ENCODE measurements at regions not wholly inside any gene's neighbourhood (a gene's known extent, or its start where the extent isn't known, plus 50 kb on each side); places are given as distances from the start of the nearest gene placed in this dataset.

GRCh38 chr5:62133426-62133825 lies 172.6 kb upstream of the KIF2A start:
- Histone ChIP-seq H3K9me3 (ENCODE audit: control insufficient read depth, low read length) (no peaks in the 10 kb centered on the region), H3K4me3 (ENCODE audit: insufficient read depth, low read depth, low read length, poor library complexity, severe bottlenecking) (no peak overlapping the region), H3K36me3 (ENCODE audit: control insufficient read depth, insufficient read depth, low read length) (no peaks in the 10 kb centered on the region), H3K4me1 (ENCODE audit: control insufficient read depth, insufficient read depth, low read length, poor library complexity, severe bottlenecking) (no peaks in the 10 kb centered on the region), H3K27me3 (replicated peaks; ENCODE audit: control insufficient read depth, insufficient read depth, low read length, poor library complexity, severe bottlenecking) (peaks cover 2% of the 10 kb centered on the region), H3K27ac (ENCODE audit: insufficient read depth, low read length, poor library complexity, severe bottlenecking) (no peak overlapping the region)
- DNase-seq = no peak

DNA sequence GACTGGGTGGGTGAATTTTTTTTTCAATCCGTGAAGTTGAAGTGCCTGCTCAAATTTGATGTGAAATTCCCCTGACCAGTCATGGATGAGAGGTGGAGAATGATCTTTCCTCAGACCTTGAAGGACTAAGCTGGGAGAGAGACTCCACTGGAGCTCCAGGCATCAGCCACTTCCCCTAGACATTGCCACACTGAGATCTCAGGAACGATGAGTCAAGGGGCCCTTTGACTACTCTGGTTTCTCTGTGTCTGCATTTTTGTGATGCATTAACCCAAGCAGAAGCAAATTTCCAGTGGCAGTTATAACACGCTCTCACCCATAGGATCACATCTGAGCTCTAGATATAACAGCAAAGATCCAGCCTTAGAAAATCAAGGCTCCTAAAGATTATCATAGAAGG lies 171.2 kb upstream of the KIF2A start:
- no peak overlapping the region for H3K27ac ChIP-seq (ENCODE audit: insufficient read depth, low read length, poor library complexity, severe bottlenecking)
- H3K36me3 ChIP-seq (ENCODE audit: control insufficient read depth, insufficient read depth, low read length) = no peaks in the 10 kb centered on the region
- no peak overlapping the region for H3K4me3 ChIP-seq (ENCODE audit: insufficient read depth, low read depth, low read length, poor library complexity, severe bottlenecking)
- H3K27me3 ChIP-seq (replicated peaks; ENCODE audit: control insufficient read depth, insufficient read depth, low read length, poor library complexity, severe bottlenecking) = peaks cover 2% of the 10 kb centered on the region
- H3K4me1 ChIP-seq (ENCODE audit: control insufficient read depth, insufficient read depth, low read length, poor library complexity, severe bottlenecking) = no peaks in the 10 kb centered on the region
- H3K9me3 ChIP-seq (ENCODE audit: control insufficient read depth, low read length) = no peaks in the 10 kb centered on the region
- no peak for DNase-seq

DNA sequence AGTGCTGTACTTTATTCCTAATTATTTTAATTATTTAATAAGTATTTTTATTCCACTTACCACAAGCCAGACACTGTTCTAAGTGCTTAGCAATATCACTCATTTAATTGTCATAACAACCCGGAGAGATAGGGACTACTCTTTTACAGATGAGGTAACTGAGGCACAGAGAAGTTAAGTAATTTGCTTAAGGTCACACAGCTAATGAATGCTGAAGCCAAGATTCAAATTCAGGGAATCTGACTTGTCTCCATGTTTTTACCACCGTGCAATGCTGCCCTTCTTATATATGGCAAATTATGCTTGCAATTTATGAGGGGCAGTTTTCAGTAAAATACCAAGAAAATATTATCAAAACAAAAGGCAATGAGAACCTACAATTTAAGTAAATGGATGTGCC lies 168.4 kb upstream of the KIF2A start:
- no peak for DNase-seq
- no peak overlapping the region for H3K4me3 ChIP-seq (ENCODE audit: insufficient read depth, low read depth, low read length, poor library complexity, severe bottlenecking)
- no peak overlapping the region for H3K27ac ChIP-seq (ENCODE audit: insufficient read depth, low read length, poor library complexity, severe bottlenecking)
- H3K4me1 ChIP-seq (ENCODE audit: control insufficient read depth, insufficient read depth, low read length, poor library complexity, severe bottlenecking) = no peaks in the 10 kb centered on the region
- no peaks in the 10 kb centered on the region for H3K9me3 ChIP-seq (ENCODE audit: control insufficient read depth, low read length)
- H3K36me3 ChIP-seq (ENCODE audit: control insufficient read depth, insufficient read depth, low read length) = no peaks in the 10 kb centered on the region
- H3K27me3 ChIP-seq (replicated peaks; ENCODE audit: control insufficient read depth, insufficient read depth, low read length, poor library complexity, severe bottlenecking) = no peaks in the 10 kb centered on the region

GRCh38 chr5:62138607-62139006 lies 167.4 kb upstream of the KIF2A start:
- no peaks in the 10 kb centered on the region for H3K9me3 ChIP-seq (ENCODE audit: control insufficient read depth, low read length)
- no peaks in the 10 kb centered on the region for H3K27me3 ChIP-seq (replicated peaks; ENCODE audit: control insufficient read depth, insufficient read depth, low read length, poor library complexity, severe bottlenecking)
- H3K4me1 ChIP-seq (ENCODE audit: control insufficient read depth, insufficient read depth, low read length, poor library complexity, severe bottlenecking) = no peaks in the 10 kb centered on the region
- no peak overlapping the region for H3K27ac ChIP-seq (ENCODE audit: insufficient read depth, low read length, poor library complexity, severe bottlenecking)
- H3K36me3 ChIP-seq (ENCODE audit: control insufficient read depth, insufficient read depth, low read length) = no peaks in the 10 kb centered on the region
- no peak overlapping the region for H3K4me3 ChIP-seq (ENCODE audit: insufficient read depth, low read depth, low read length, poor library complexity, severe bottlenecking)
- DNase-seq = no peak

- Histone ChIP-seq H3K27ac (ENCODE audit: insufficient read depth, low read length, poor library complexity, severe bottlenecking) (no peak overlapping the region), H3K9me3 (ENCODE audit: control insufficient read depth, low read length) (no peaks in the 10 kb centered on the region), H3K4me1 (ENCODE audit: control insufficient read depth, insufficient read depth, low read length, poor library complexity, severe bottlenecking) (no peaks in the 10 kb centered on the region), H3K27me3 (replicated peaks; ENCODE audit: control insufficient read depth, insufficient read depth, low read length, poor library complexity, severe bottlenecking) (no peaks in the 10 kb centered on the region), H3K36me3 (ENCODE audit: control insufficient read depth, insufficient read depth, low read length) (no peaks in the 10 kb centered on the region), H3K4me3 (ENCODE audit: insufficient read depth, low read depth, low read length, poor library complexity, severe bottlenecking) (no peak overlapping the region)
- no peak for DNase-seq
These were observed 166.3 kb upstream of the KIF2A start for GRCh38 chr5:62139741-62140140.

- Histone ChIP-seq H3K4me3 (ENCODE audit: insufficient read depth, low read depth, low read length, poor library complexity, severe bottlenecking) (no peak overlapping the region), H3K4me1 (ENCODE audit: control insufficient read depth, insufficient read depth, low read length, poor library complexity, severe bottlenecking) (no peaks in the 10 kb centered on the region), H3K27me3 (replicated peaks; ENCODE audit: control insufficient read depth, insufficient read depth, low read length, poor library complexity, severe bottlenecking) (no peaks in the 10 kb centered on the region), H3K36me3 (ENCODE audit: control insufficient read depth, insufficient read depth, low read length) (no peaks in the 10 kb centered on the region), H3K9me3 (ENCODE audit: control insufficient read depth, low read length) (no peaks in the 10 kb centered on the region), H3K27ac (ENCODE audit: insufficient read depth, low read length, poor library complexity, severe bottlenecking) (no peak overlapping the region)
- no peak for DNase-seq
These were observed 163.7 kb upstream of the KIF2A start for GRCh38 chr5:62142351-62142750.

GRCh38 chr5:62143268-62144229 lies 162.5 kb upstream of the KIF2A start:
- Histone ChIP-seq H3K9me3 (ENCODE audit: control insufficient read depth, low read length) (no peaks in the 10 kb centered on the region), H3K27me3 (replicated peaks; ENCODE audit: control insufficient read depth, insufficient read depth, low read length, poor library complexity, severe bottlenecking) (no peaks in the 10 kb centered on the region), H3K4me1 (ENCODE audit: control insufficient read depth, insufficient read depth, low read length, poor library complexity, severe bottlenecking) (no peaks in the 10 kb centered on the region), H3K36me3 (ENCODE audit: control insufficient read depth, insufficient read depth, low read length) (no peaks in the 10 kb centered on the region), H3K27ac (ENCODE audit: insufficient read depth, low read length, poor library complexity, severe bottlenecking) (no peak overlapping the region), H3K4me3 (ENCODE audit: insufficient read depth, low read depth, low read length, poor library complexity, severe bottlenecking) (no peak overlapping the region)
- DNase-seq = no peak

- DNase-seq = no peak
- Histone ChIP-seq H3K27ac (ENCODE audit: insufficient read depth, low read length, poor library complexity, severe bottlenecking) (no peak overlapping the region), H3K27me3 (replicated peaks; ENCODE audit: control insufficient read depth, insufficient read depth, low read length, poor library complexity, severe bottlenecking) (no peaks in the 10 kb centered on the region), H3K4me1 (ENCODE audit: control insufficient read depth, insufficient read depth, low read length, poor library complexity, severe bottlenecking) (no peaks in the 10 kb centered on the region), H3K36me3 (ENCODE audit: control insufficient read depth, insufficient read depth, low read length) (no peaks in the 10 kb centered on the region), H3K4me3 (ENCODE audit: insufficient read depth, low read depth, low read length, poor library complexity, severe bottlenecking) (no peak overlapping the region), H3K9me3 (ENCODE audit: control insufficient read depth, low read length) (no peaks in the 10 kb centered on the region)
These were observed 161.5 kb upstream of the KIF2A start for GRCh38 chr5:62144401-62145022.

- Histone ChIP-seq H3K4me1 (ENCODE audit: control insufficient read depth, insufficient read depth, low read length, poor library complexity, severe bottlenecking) (no peaks in the 10 kb centered on the region), H3K27ac (ENCODE audit: insufficient read depth, low read length, poor library complexity, severe bottlenecking) (no peak overlapping the region), H3K4me3 (ENCODE audit: insufficient read depth, low read depth, low read length, poor library complexity, severe bottlenecking) (no peak overlapping the region), H3K9me3 (ENCODE audit: control insufficient read depth, low read length) (no peaks in the 10 kb centered on the region), H3K27me3 (replicated peaks; ENCODE audit: control insufficient read depth, insufficient read depth, low read length, poor library complexity, severe bottlenecking) (no peaks in the 10 kb centered on the region), H3K36me3 (ENCODE audit: control insufficient read depth, insufficient read depth, low read length) (no peaks in the 10 kb centered on the region)
- DNase-seq = no peak
These were observed 156.1 kb upstream of the KIF2A start for GRCh38 chr5:62149879-62150278.

DNA sequence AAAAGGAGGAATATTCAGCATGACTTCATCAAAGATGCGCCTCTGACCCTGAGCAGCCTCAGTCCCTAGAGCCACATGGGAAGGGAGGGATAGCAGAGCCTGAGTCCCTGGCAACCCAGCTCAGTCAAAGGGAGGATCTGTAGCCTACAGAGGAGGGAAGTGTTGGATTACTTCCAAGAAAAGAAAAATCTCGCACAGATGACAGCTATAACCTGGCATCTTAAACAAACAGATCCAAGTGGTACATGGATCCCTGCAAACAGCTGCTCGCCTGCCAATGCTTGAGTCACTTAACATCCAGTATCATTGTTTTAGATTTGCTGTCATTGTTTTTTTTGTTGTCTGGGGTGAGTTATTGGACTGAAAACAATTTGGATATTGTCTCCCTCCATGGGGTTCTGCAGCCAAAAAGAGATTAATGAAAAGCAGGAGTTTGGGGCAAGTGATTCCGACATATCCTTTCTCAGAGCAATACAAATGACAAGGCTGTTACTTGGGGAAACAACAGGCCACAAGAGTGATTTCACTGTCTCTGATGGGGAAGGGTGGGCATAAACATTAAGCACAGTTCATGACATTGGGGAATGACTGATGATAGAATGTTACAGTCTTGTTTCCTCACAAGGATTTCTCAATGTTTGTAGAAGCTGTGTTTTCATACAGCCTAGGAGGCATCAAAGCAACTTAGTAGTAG lies 153.5 kb upstream of the KIF2A start:
- DNase-seq = no peak
- Histone ChIP-seq H3K36me3 (ENCODE audit: control insufficient read depth, insufficient read depth, low read length) (no peaks in the 10 kb centered on the region), H3K4me1 (ENCODE audit: control insufficient read depth, insufficient read depth, low read length, poor library complexity, severe bottlenecking) (no peaks in the 10 kb centered on the region), H3K27me3 (replicated peaks; ENCODE audit: control insufficient read depth, insufficient read depth, low read length, poor library complexity, severe bottlenecking) (no peaks in the 10 kb centered on the region), H3K27ac (ENCODE audit: insufficient read depth, low read length, poor library complexity, severe bottlenecking) (no peak overlapping the region), H3K9me3 (ENCODE audit: control insufficient read depth, low read length) (no peaks in the 10 kb centered on the region), H3K4me3 (ENCODE audit: insufficient read depth, low read depth, low read length, poor library complexity, severe bottlenecking) (no peak overlapping the region)

All from effector memory CD4-positive, alpha-beta T cell (primary cell).